Activated CD8-positive, alpha-beta T cell treated with anti-CD3 and anti-CD28 coated beads for 36 hours (primary cell): ENCODE measurements at regions not wholly inside any gene's neighbourhood (a gene's known extent, or its start where the extent isn't known, plus 50 kb on each side); places are given as distances from the start of the nearest gene placed in this dataset.

Experiments
- ATAC-seq: fragments of 200-7000 bp; cut with Tn5 transposase; one replicate; pipeline ENCODE4 v1.10.0; 2021; ENCODE audit warnings: mild to moderate bottlenecking, moderate library complexity
- CTCF ChIA-PET: fragments of 350-600 bp; sonication (Branson Sonifier 250); formaldehyde crosslinking; loops from one replicate; lab custom pipeline; 2021; ENCODE audit warnings: antibody characterized with exemption; lab: Charles Lee
- POLR2A ChIA-PET: fragments of 350-600 bp; sonication (Branson Sonifier 250); formaldehyde crosslinking; loops from one replicate; lab custom pipeline; 2021; ENCODE audit warnings: antibody characterized with exemption; lab: Charles Lee
- DNase-seq: peaks from one replicate; pipeline ENCODE4 v3.0.0-alpha.2; 2020
- H3K27ac Mint-ChIP-seq: one replicate; pipeline ENCODE4 v1.8.0; 2021; ENCODE audit warnings: mild to moderate bottlenecking, mixed read lengths
- H3K27me3 Mint-ChIP-seq: one replicate; pipeline ENCODE4 v1.8.0; 2021; ENCODE audit warnings: mixed read lengths
- H3K36me3 Mint-ChIP-seq: one replicate; pipeline ENCODE4 v1.8.0; 2021; ENCODE audit warnings: low read depth, mixed read lengths
- H3K4me1 Mint-ChIP-seq: one replicate; pipeline ENCODE4 v1.8.0; 2021; ENCODE audit warnings: low read depth, mixed read lengths
- H3K4me3 Mint-ChIP-seq: one replicate; pipeline ENCODE4 v1.8.0; 2021; ENCODE audit warnings: mild to moderate bottlenecking, moderate library complexity, mixed read lengths
- H3K9me3 Mint-ChIP-seq: one replicate; pipeline ENCODE4 v1.8.0; 2021; ENCODE audit warnings: mixed read lengths
- CTCF ChIP-seq: fragments of 200-600 bp; IDR thresholded peaks from one replicate; pipeline ENCODE4 v1.8.0; 2022; ENCODE audit warnings: antibody characterized with exemption, mild to moderate bottlenecking
- intact Hi-C: fragments of 100-400 bp; cut with micrococcal nuclease; formaldehyde crosslinking; loops from one replicate; pipeline ENCODE4 v1.10.0; 2022

- H3K36me3 Mint-ChIP-seq: no peaks in the 10 kb centered on the region
- CTCF ChIA-PET: no interaction called here
- TF ChIP-seq CTCF: no peak
- peaks cover 3% of the 10 kb centered on the region for H3K9me3 Mint-ChIP-seq
- POLR2A ChIA-PET: no interaction called here
- no peak for DNase-seq
- H3K27me3 Mint-ChIP-seq: no peaks in the 10 kb centered on the region
- no peak overlapping the region for H3K27ac Mint-ChIP-seq
- intact Hi-C loops: no loop called here
- no peak for ATAC-seq
- no peaks in the 10 kb centered on the region for H3K4me1 Mint-ChIP-seq
- H3K4me3 Mint-ChIP-seq: no peak overlapping the region
These were observed 482.0 kb upstream of the SALL3 start for GRCh38 chr18:78497641-78498040.

- Mint-ChIP-seq H3K27ac (no peak overlapping the region), H3K4me1 (no peaks in the 10 kb centered on the region), H3K36me3 (no peaks in the 10 kb centered on the region), H3K9me3 (no peaks in the 10 kb centered on the region), H3K27me3 (no peaks in the 10 kb centered on the region), H3K4me3 (no peak overlapping the region)
- TF ChIP-seq CTCF: no peak
- intact Hi-C loops: no loop called here
- ATAC-seq (no peak), DNase-seq (no peak)
- ChIA-PET POLR2A (no interaction called here), CTCF (no interaction called here)
These were observed 480.0 kb upstream of the SALL3 start for GRCh38 chr18:78499586-78499985.

GRCh38 chr18:78501251-78501650 lies 478.4 kb upstream of the SALL3 start:
- H3K36me3 Mint-ChIP-seq: no peaks in the 10 kb centered on the region
- H3K4me3 Mint-ChIP-seq: no peak overlapping the region
- DNase-seq: no peak
- H3K9me3 Mint-ChIP-seq: no peaks in the 10 kb centered on the region
- no peak overlapping the region for H3K27ac Mint-ChIP-seq
- POLR2A ChIA-PET: interaction anchor here (0.6 kb wide), 1 partner anchor 17 kb away, joined by 4 read pairs; no protein-coding TSS in a partner anchor
- no peak for TF ChIP-seq CTCF
- intact Hi-C loops: no loop called here
- no peaks in the 10 kb centered on the region for H3K4me1 Mint-ChIP-seq
- no peaks in the 10 kb centered on the region for H3K27me3 Mint-ChIP-seq
- CTCF ChIA-PET: no interaction called here
- no peak for ATAC-seq

GRCh38 chr18:78503129-78503528 lies 476.5 kb upstream of the SALL3 start:
- ATAC-seq: no peak
- no peak overlapping the region for H3K27ac Mint-ChIP-seq
- POLR2A ChIA-PET: no interaction called here

GRCh38 chr18:78505851-78506461 lies 473.7 kb upstream of the SALL3 start:
- no peak for TF ChIP-seq CTCF
- intact Hi-C loops: no loop called here
- Mint-ChIP-seq H3K4me1 (no peaks in the 10 kb centered on the region), H3K9me3 (no peaks in the 10 kb centered on the region), H3K27ac (no peak overlapping the region), H3K4me3 (no peak overlapping the region), H3K36me3 (no peaks in the 10 kb centered on the region), H3K27me3 (no peaks in the 10 kb centered on the region)
- CTCF ChIA-PET: no interaction called here
- POLR2A ChIA-PET: no interaction called here
- DNase-seq (no peak), ATAC-seq (no peak)

More at GRCh38 chr18:78503129-78503528, 476.5 kb upstream of the SALL3 start:
- no peak overlapping the region for H3K4me3 Mint-ChIP-seq
- intact Hi-C loops: no loop called here
- H3K27me3 Mint-ChIP-seq: no peaks in the 10 kb centered on the region
- H3K9me3 Mint-ChIP-seq: no peaks in the 10 kb centered on the region
- CTCF ChIA-PET: no interaction called here
- H3K36me3 Mint-ChIP-seq: no peaks in the 10 kb centered on the region
- no peak for DNase-seq
- H3K4me1 Mint-ChIP-seq: no peaks in the 10 kb centered on the region
- no peak for TF ChIP-seq CTCF
